Mesenchymal stem cell (in vitro differentiated cells and primary cell): ENCODE measurements at regions not wholly inside any gene's neighbourhood (a gene's known extent, or its start where the extent isn't known, plus 50 kb on each side); places are given as distances from the start of the nearest gene placed in this dataset.

Source experiments
- DNase-seq: peaks from one replicate; pipeline ENCODE4 v3.0.0-alpha.2; 2013
- H2AFZ ChIP-seq: one replicate; pipeline ENCODE4 v1.6.1; 2013; ENCODE audit warnings: low read depth, mild to moderate bottlenecking, control low read depth, inconsistent platforms, low read length, moderate library complexity
- H2AK5ac ChIP-seq: 2 replicates; pipeline ENCODE4 v1.6.1; 2013; ENCODE audit warnings: low read length, moderate library complexity, mild to moderate bottlenecking, inconsistent platforms; ENCODE audit not compliant: severe bottlenecking
- H2BK120ac ChIP-seq: one replicate; pipeline ENCODE4 v1.6.1; 2013; ENCODE audit warnings: low read depth, mild to moderate bottlenecking, inconsistent platforms, low read length, moderate library complexity
- H2BK12ac ChIP-seq, 2 experiments: one replicate each; pipeline ENCODE4 v1.6.1; 2013; ENCODE audit warnings: inconsistent platforms in 2 of 2, low read length in 2 of 2, mild to moderate bottlenecking in 2 of 2, moderate library complexity in 2 of 2, control low read depth in 1 of 2
- H2BK15ac ChIP-seq: one replicate; pipeline ENCODE4 v1.6.1; 2013; ENCODE audit warnings: mild to moderate bottlenecking, low read depth, inconsistent platforms; ENCODE audit not compliant: poor library complexity, severe bottlenecking
- H2BK5ac ChIP-seq: 2 replicates; pipeline ENCODE4 v1.6.1; 2013; ENCODE audit warnings: low read depth, mild to moderate bottlenecking, low read length, control low read depth, inconsistent platforms; ENCODE audit not compliant: poor library complexity, severe bottlenecking
- H3K14ac ChIP-seq, 2 experiments: one replicate each; pipeline ENCODE4 v1.6.1; 2013; ENCODE audit warnings: inconsistent platforms in 2 of 2, low read length in 2 of 2, control low read depth in 1 of 2, mild to moderate bottlenecking in 1 of 2, moderate library complexity in 1 of 2
- H3K18ac ChIP-seq, 2 experiments: one replicate each; pipeline ENCODE4 v1.6.1; 2013; ENCODE audit warnings: inconsistent platforms in 2 of 2, low read length in 2 of 2, control low read depth in 1 of 2, low read depth in 1 of 2, mild to moderate bottlenecking in 1 of 2
- H3K23ac ChIP-seq, 2 experiments: one replicate each; pipeline ENCODE4 v1.6.1; 2013; ENCODE audit warnings: inconsistent platforms in 2 of 2, low read length in 2 of 2, mild to moderate bottlenecking in 2 of 2, moderate library complexity in 2 of 2, control low read depth in 1 of 2
- H3K27ac ChIP-seq: 2 replicates; pipeline ENCODE4 v1.5.1; 2013; ENCODE audit warnings: mild to moderate bottlenecking, moderate library complexity, low read length, control low read depth, inconsistent platforms; ENCODE audit not compliant: poor library complexity, severe bottlenecking
- H3K27me3 ChIP-seq, 2 experiments: 2 replicates each; pipeline versions ENCODE4 v1.6.1 to v1.7.0; 2013; ENCODE audit warnings: low read length in 2 of 2, mild to moderate bottlenecking in 2 of 2, moderate library complexity in 2 of 2, control low read depth in 1 of 2, inconsistent platforms in 1 of 2; ENCODE audit not compliant: control insufficient read depth in 1 of 2, insufficient read depth in 1 of 2
- H3K36me3 ChIP-seq, 2 experiments: 2 replicates each; pipeline versions ENCODE4 v1.6.1 to v1.7.0; 2013; ENCODE audit warnings: low read length in 2 of 2, control low read depth in 1 of 2, inconsistent platforms in 1 of 2, low read depth in 1 of 2, mild to moderate bottlenecking in 1 of 2; ENCODE audit not compliant: insufficient read depth in 2 of 2, control insufficient read depth in 1 of 2
- H3K4ac ChIP-seq, 2 experiments: one replicate each; pipeline ENCODE4 v1.6.1; 2013; ENCODE audit warnings: inconsistent platforms in 2 of 2, low read length in 2 of 2, mild to moderate bottlenecking in 2 of 2, moderate library complexity in 2 of 2, control low read depth in 1 of 2, low read depth in 1 of 2
- H3K4me1 ChIP-seq: 2 replicates; pipeline ENCODE4 v1.6.1; 2013; ENCODE audit warnings: low read depth, low read length, control low read depth; ENCODE audit not compliant: control insufficient read depth, insufficient read depth
- H3K4me2 ChIP-seq: 2 replicates; pipeline ENCODE4 v1.6.1; 2013; ENCODE audit warnings: low read length, mild to moderate bottlenecking, inconsistent platforms; ENCODE audit not compliant: poor library complexity, severe bottlenecking
- H3K4me3 ChIP-seq, 2 experiments: 2 replicates each; pipeline versions ENCODE4 v1.5.1 to v1.7.0; 2013; ENCODE audit warnings: low read length in 2 of 2, mild to moderate bottlenecking in 2 of 2, control low read depth in 1 of 2, low read depth in 1 of 2; ENCODE audit not compliant: insufficient read depth in 1 of 2
- H3K79me1 ChIP-seq: replicated peaks from 2 replicates; pipeline ENCODE4 v1.6.1; 2013; ENCODE audit warnings: mild to moderate bottlenecking, control low read depth, low read length, inconsistent platforms; ENCODE audit not compliant: poor library complexity, severe bottlenecking
- H3K9ac ChIP-seq: 2 replicates; pipeline ENCODE4 v1.7.0; 2013; ENCODE audit warnings: mild to moderate bottlenecking, low read length, moderate library complexity
- H3K9me3 ChIP-seq: 2 replicates; pipeline ENCODE4 v1.7.0; 2013; ENCODE audit warnings: mild to moderate bottlenecking, low read length; ENCODE audit not compliant: control insufficient read depth
- H4K8ac ChIP-seq: one replicate; pipeline ENCODE4 v1.6.1; 2013; ENCODE audit warnings: inconsistent platforms, mild to moderate bottlenecking, low read length, moderate library complexity
- H4K91ac ChIP-seq: one replicate; pipeline ENCODE4 v1.6.1; 2013; ENCODE audit warnings: mild to moderate bottlenecking, low read length, inconsistent platforms
- WGBS: methylation state at CpG from one replicate; pipeline ENCODE4 v1.1.7; 2013; ENCODE audit warnings: mixed read lengths; 5-methylcytosine and 5-hydroxymethylcytosine counted together

- H3K27ac ChIP-seq, result no peak overlapping the region
- H3K4me1 ChIP-seq, result no peaks in the 10 kb centered on the region
- no peaks in the 10 kb centered on the region for H3K36me3 ChIP-seq
- no peak overlapping the region for H2BK5ac ChIP-seq
- whole genome bisulfite sequencing, result no CpG with 5 or more reads among the region's 2 CpGs
- peak; percentile 86 for DNase-seq
- no peak overlapping the region for H2BK120ac ChIP-seq
- H3K23ac ChIP-seq, result no peak overlapping the region
- H3K4me2 ChIP-seq, result no peak overlapping the region
- no peak overlapping the region for H2AFZ ChIP-seq
- H3K27me3 ChIP-seq, result no peaks in the 10 kb centered on the region
- H2BK15ac ChIP-seq, result no peak overlapping the region
- H2BK12ac ChIP-seq, result no peak overlapping the region
- no peak overlapping the region for H4K91ac ChIP-seq
- H4K8ac ChIP-seq, result no peak overlapping the region
- no peak overlapping the region for H3K4me3 ChIP-seq
- H3K18ac ChIP-seq, result no peak overlapping the region
- no peak overlapping the region for H2AK5ac ChIP-seq
- no peak overlapping the region for H3K4ac ChIP-seq
- no peak overlapping the region for H3K9ac ChIP-seq
- H3K14ac ChIP-seq, result no peak overlapping the region
- H3K9me3 ChIP-seq, result no peaks in the 10 kb centered on the region
- no peaks in the 10 kb centered on the region for H3K79me1 ChIP-seq
Observed at GRCh38 chr3:148642616-148643015, 55.1 kb upstream of the AGTR1 start.

- peak; percentile 92 for DNase-seq
- Histone ChIP-seq H3K9me3 (no peaks in the 10 kb centered on the region), H3K23ac (no peak overlapping the region), H3K4me1 (no peaks in the 10 kb centered on the region), H3K9ac (peak overlapping the region; percentile 7), H3K79me1 (no peaks in the 10 kb centered on the region), H2BK5ac (no peak overlapping the region), H3K18ac (no peak overlapping the region), H2AK5ac (no peak overlapping the region), H2BK15ac (no peak overlapping the region), H3K4ac (no peak overlapping the region), H3K27me3 (no peaks in the 10 kb centered on the region), H2AFZ (no peak overlapping the region), H3K4me2 (no peak overlapping the region), H3K27ac (peak overlapping the region; percentile 22), H4K91ac (no peak overlapping the region), H3K14ac (no peak overlapping the region), H4K8ac (no peak overlapping the region), H2BK120ac (no peak overlapping the region), H3K36me3 (no peaks in the 10 kb centered on the region), H3K4me3 (no peak overlapping the region), H2BK12ac (no peak overlapping the region)
- WGBS, result 4% methylated on average over 4 of the region's 4 CpGs
Observed at GRCh38 chr3:148643389-148643840, 54.3 kb upstream of the AGTR1 start.

GRCh38 chr3:148646126-148646665 is 51.5 kb upstream of the AGTR1 start:
- Histone ChIP-seq H3K4me3 (no peak overlapping the region), H3K14ac (no peak overlapping the region), H3K4ac (no peak overlapping the region), H3K27me3 (no peaks in the 10 kb centered on the region), H3K18ac (no peak overlapping the region), H4K91ac (no peak overlapping the region), H3K23ac (no peak overlapping the region), H2AFZ (no peak overlapping the region), H3K9ac (no peak overlapping the region), H4K8ac (no peak overlapping the region), H2BK5ac (no peak overlapping the region), H3K79me1 (no peaks in the 10 kb centered on the region), H3K36me3 (no peaks in the 10 kb centered on the region), H2AK5ac (no peak overlapping the region), H3K4me1 (no peaks in the 10 kb centered on the region), H2BK120ac (no peak overlapping the region), H2BK12ac (no peak overlapping the region), H3K27ac (no peak overlapping the region), H3K9me3 (no peaks in the 10 kb centered on the region), H3K4me2 (no peak overlapping the region), H2BK15ac (no peak overlapping the region)
- WGBS, result 80% methylated on average over 1 of the region's 4 CpGs
- no peak for DNase-seq
